H9 (cell line): ENCODE measurements at regions not wholly inside any gene's neighbourhood (a gene's known extent, or its start where the extent isn't known, plus 50 kb on each side); places are given as distances from the start of the nearest gene placed in this dataset.

Source experiments
- DNase-seq: peaks from one replicate; pipeline ENCODE4 v3.0.0-alpha.2; 2017
- H2AFZ ChIP-seq: one replicate; pipeline ENCODE4 v1.6.1; 2013; ENCODE audit warnings: mild to moderate bottlenecking, low read length, control low read depth, moderate library complexity
- H2AK5ac ChIP-seq: 2 replicates; pipeline ENCODE4 v1.6.1; 2013; ENCODE audit warnings: low read length, control low read depth, mixed read lengths; ENCODE audit not compliant: insufficient read length
- H2BK120ac ChIP-seq: one replicate; pipeline ENCODE4 v1.6.1; 2013; ENCODE audit warnings: low read depth, mild to moderate bottlenecking, low read length, control low read depth, inconsistent platforms; ENCODE audit not compliant: poor library complexity, severe bottlenecking
- H2BK12ac ChIP-seq: 2 replicates; pipeline ENCODE4 v1.6.1; 2013; ENCODE audit warnings: low read length, control low read depth, mixed read lengths, low read depth; ENCODE audit not compliant: insufficient read length
- H2BK15ac ChIP-seq: 2 replicates; pipeline ENCODE4 v1.6.1; 2013; ENCODE audit warnings: low read depth, low read length, control low read depth
- H2BK20ac ChIP-seq: one replicate; pipeline ENCODE4 v1.6.1; 2013; ENCODE audit warnings: low read depth, mild to moderate bottlenecking, low read length, control low read depth, inconsistent platforms; ENCODE audit not compliant: poor library complexity, severe bottlenecking
- H2BK5ac ChIP-seq: 2 replicates; pipeline ENCODE4 v1.6.1; 2013; ENCODE audit warnings: low read length, control low read depth, mixed read lengths; ENCODE audit not compliant: insufficient read length
- H3K14ac ChIP-seq: 2 replicates; pipeline ENCODE4 v1.6.1; 2013; ENCODE audit warnings: low read length, control low read depth; ENCODE audit not compliant: insufficient read depth
- H3K18ac ChIP-seq: 2 replicates; pipeline ENCODE4 v1.6.1; 2013; ENCODE audit warnings: low read depth, mild to moderate bottlenecking, mixed read lengths, low read length, control low read depth; ENCODE audit not compliant: insufficient read length
- H3K23ac ChIP-seq: 2 replicates; pipeline ENCODE4 v1.6.1; 2013; ENCODE audit warnings: low read length, control low read depth, mixed read lengths, low read depth; ENCODE audit not compliant: insufficient read length
- H3K23me2 ChIP-seq: 2 replicates; pipeline ENCODE4 v1.6.1; 2013; ENCODE audit warnings: low read depth, mild to moderate bottlenecking, mixed read lengths, low read length, control low read depth; ENCODE audit not compliant: insufficient read length, poor library complexity, severe bottlenecking
- H3K27ac ChIP-seq: 2 replicates; pipeline ENCODE4 v1.5.1; 2013; ENCODE audit warnings: low read length, control low read depth, mixed read lengths, low read depth; ENCODE audit not compliant: insufficient read length
- H3K27me3 ChIP-seq: 2 replicates; pipeline ENCODE4 v1.6.1; 2013; ENCODE audit warnings: low read length, control low read depth, inconsistent platforms; ENCODE audit not compliant: insufficient read depth
- H3K4ac ChIP-seq: 2 replicates; pipeline ENCODE4 v1.6.1; 2013; ENCODE audit warnings: low read depth, mild to moderate bottlenecking, control low read depth, inconsistent platforms, low read length, moderate library complexity
- H3K4me1 ChIP-seq: 2 replicates; pipeline ENCODE4 v1.6.1; 2013; ENCODE audit warnings: low read length, control low read depth, inconsistent platforms; ENCODE audit not compliant: insufficient read depth
- H3K4me2 ChIP-seq: 2 replicates; pipeline ENCODE4 v1.6.1; 2013; ENCODE audit warnings: low read length, control low read depth, mixed read lengths; ENCODE audit not compliant: insufficient read length, insufficient read depth
- H3K56ac ChIP-seq: 2 replicates; pipeline ENCODE4 v1.6.1; 2013; ENCODE audit warnings: low read depth, mild to moderate bottlenecking, mixed read lengths, low read length, control low read depth; ENCODE audit not compliant: insufficient read length
- H3K79me1 ChIP-seq: 2 replicates; pipeline ENCODE4 v1.6.1; 2013; ENCODE audit warnings: low read depth, mild to moderate bottlenecking, moderate library complexity, low read length, control low read depth, inconsistent platforms; ENCODE audit not compliant: insufficient read depth, poor library complexity, severe bottlenecking
- H3K79me2 ChIP-seq: 2 replicates; pipeline ENCODE4 v1.6.1; 2013; ENCODE audit warnings: low read length, control low read depth, inconsistent platforms; ENCODE audit not compliant: insufficient read depth
- H3K9ac ChIP-seq: 2 replicates; pipeline ENCODE4 v1.6.1; 2013; ENCODE audit warnings: low read length, control low read depth, mixed read lengths; ENCODE audit not compliant: insufficient read length; ENCODE audit errors: extremely low read depth
- H3K9me3 ChIP-seq: one replicate; pipeline ENCODE4 v1.6.1; 2013; ENCODE audit warnings: low read depth, low read length, inconsistent platforms; ENCODE audit not compliant: control insufficient read depth
- H3T11ph ChIP-seq: one replicate; pipeline ENCODE4 v1.6.1; 2013; ENCODE audit warnings: mild to moderate bottlenecking, low read length, control low read depth, inconsistent platforms
- H4K20me1 ChIP-seq: one replicate; pipeline ENCODE4 v1.6.1; 2013; ENCODE audit not compliant: control insufficient read depth, insufficient read length, insufficient read depth
- H4K5ac ChIP-seq: 2 replicates; pipeline ENCODE4 v1.6.1; 2013; ENCODE audit warnings: low read depth, mild to moderate bottlenecking, mixed read lengths, low read length, control low read depth; ENCODE audit not compliant: insufficient read length
- H4K8ac ChIP-seq: replicated peaks from 2 replicates; pipeline ENCODE4 v1.6.1; 2013; ENCODE audit warnings: low read length, control low read depth, mixed read lengths, low read depth; ENCODE audit not compliant: insufficient read length
- H4K91ac ChIP-seq: 2 replicates; pipeline ENCODE4 v1.6.1; 2013; ENCODE audit warnings: low read depth, mild to moderate bottlenecking, moderate library complexity, mixed read lengths, low read length, control low read depth; ENCODE audit not compliant: insufficient read length
- H3K27ac Mint-ChIP-seq, 3 experiments: 2 replicates in 2 of 3; 3 replicates in 1 of 3; pipeline ENCODE4 v1.8.0; 2020 to 2021; ENCODE audit warnings: mixed read lengths in 3 of 3, mild to moderate bottlenecking in 1 of 3, moderate library complexity in 1 of 3
- H3K27me3 Mint-ChIP-seq: 2 replicates; pipeline ENCODE4 v1.8.0; 2021; ENCODE audit warnings: low read depth, mild to moderate bottlenecking, moderate library complexity, mixed read lengths
- H3K36me3 Mint-ChIP-seq, 3 experiments: 2 replicates in 2 of 3; 3 replicates in 1 of 3; pipeline ENCODE4 v1.8.0; 2020 to 2021; ENCODE audit warnings: low read depth in 3 of 3, mixed read lengths in 3 of 3; ENCODE audit not compliant: insufficient read depth in 1 of 3
- H3K4me1 Mint-ChIP-seq, 2 experiments: 2 replicates each; pipeline ENCODE4 v1.8.0; 2020; ENCODE audit warnings: mixed read lengths in 2 of 2
- H3K4me3 Mint-ChIP-seq, 2 experiments: 2 replicates in 1 of 2; 3 replicates in 1 of 2; pipeline ENCODE4 v1.8.0; 2020 to 2021; ENCODE audit warnings: mild to moderate bottlenecking in 2 of 2, mixed read lengths in 2 of 2, moderate library complexity in 1 of 2
- H3K9me3 Mint-ChIP-seq, 2 experiments: 2 replicates in 1 of 2; 3 replicates in 1 of 2; pipeline ENCODE4 v1.8.0; 2020; ENCODE audit warnings: mild to moderate bottlenecking in 2 of 2, mixed read lengths in 2 of 2, moderate library complexity in 1 of 2
- WGBS: extraction: QIAGEN DNeasy Blood & Tissue Kit; methylation state at CpG from one replicate; pipeline ENCODE4 v1.1.7; 2013; ENCODE audit warnings: missing lambda C conversion rate, low lambda C conversion rate, mixed read lengths; ENCODE audit not compliant: insufficient read length; ENCODE audit errors: extremely low coverage; 5-methylcytosine and 5-hydroxymethylcytosine counted together
- TF ChIP-seq, protein P1 (sequence below): fragments of 200-600 bp; sonication (generic); conservative IDR thresholded peaks from 3 replicates; pipeline ENCODE4 v1.8.0; 2021; ENCODE audit warnings: antibody characterized with exemption, mild to moderate bottlenecking

DNA sequence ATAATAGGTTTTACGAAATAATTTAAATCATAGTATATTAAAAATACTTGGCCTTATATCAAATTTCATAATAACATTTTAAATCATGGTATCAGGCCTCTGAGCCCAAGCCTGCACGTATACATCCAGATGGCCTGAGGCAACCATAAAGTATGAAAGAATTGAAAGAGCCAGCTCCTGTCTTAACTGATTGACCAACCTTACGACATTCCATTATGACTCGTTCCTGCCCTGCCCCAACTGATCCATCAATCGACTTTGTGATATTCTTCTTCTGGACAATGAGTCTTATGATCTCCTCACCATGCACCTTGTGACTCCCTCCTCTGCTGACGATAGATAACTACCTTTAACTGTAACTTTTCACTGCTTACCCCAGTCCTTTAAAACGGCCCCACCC, 545.0 kb downstream of the MTRR start:
- Histone ChIP-seq H3K79me1 (no peaks in the 10 kb centered on the region), H3K56ac (no peak overlapping the region), H3K23ac (no peak overlapping the region), H4K91ac (no peak overlapping the region), H3K23me2 (no peaks in the 10 kb centered on the region), H3K9ac (no peak overlapping the region), H3T11ph (no peak overlapping the region), H3K9me3 (no peaks in the 10 kb centered on the region), H4K5ac (no peak overlapping the region), H3K4ac (no peak overlapping the region), H3K27ac (no peak overlapping the region), H2BK15ac (no peak overlapping the region), H3K18ac (no peak overlapping the region), H2BK120ac (no peak overlapping the region), H4K20me1 (no peaks in the 10 kb centered on the region), H2BK20ac (no peak overlapping the region), H3K79me2 (no peaks in the 10 kb centered on the region), H3K4me1 (no peaks in the 10 kb centered on the region), H2AK5ac (no peak overlapping the region), H3K27me3 (no peaks in the 10 kb centered on the region), H3K14ac (no peak overlapping the region), H4K8ac (no peak overlapping the region), H3K4me2 (no peak overlapping the region), H2AFZ (no peak overlapping the region), H2BK5ac (no peak overlapping the region), H2BK12ac (no peak overlapping the region)
- TF ChIP-seq, protein P1, sequence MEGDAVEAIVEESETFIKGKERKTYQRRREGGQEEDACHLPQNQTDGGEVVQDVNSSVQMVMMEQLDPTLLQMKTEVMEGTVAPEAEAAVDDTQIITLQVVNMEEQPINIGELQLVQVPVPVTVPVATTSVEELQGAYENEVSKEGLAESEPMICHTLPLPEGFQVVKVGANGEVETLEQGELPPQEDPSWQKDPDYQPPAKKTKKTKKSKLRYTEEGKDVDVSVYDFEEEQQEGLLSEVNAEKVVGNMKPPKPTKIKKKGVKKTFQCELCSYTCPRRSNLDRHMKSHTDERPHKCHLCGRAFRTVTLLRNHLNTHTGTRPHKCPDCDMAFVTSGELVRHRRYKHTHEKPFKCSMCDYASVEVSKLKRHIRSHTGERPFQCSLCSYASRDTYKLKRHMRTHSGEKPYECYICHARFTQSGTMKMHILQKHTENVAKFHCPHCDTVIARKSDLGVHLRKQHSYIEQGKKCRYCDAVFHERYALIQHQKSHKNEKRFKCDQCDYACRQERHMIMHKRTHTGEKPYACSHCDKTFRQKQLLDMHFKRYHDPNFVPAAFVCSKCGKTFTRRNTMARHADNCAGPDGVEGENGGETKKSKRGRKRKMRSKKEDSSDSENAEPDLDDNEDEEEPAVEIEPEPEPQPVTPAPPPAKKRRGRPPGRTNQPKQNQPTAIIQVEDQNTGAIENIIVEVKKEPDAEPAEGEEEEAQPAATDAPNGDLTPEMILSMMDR = no peak
- no peak for DNase-seq
- Mint-ChIP-seq H3K9me3 (no peaks in the 10 kb centered on the region), H3K27me3 (peaks cover 3% of the 10 kb centered on the region), H3K36me3 (no peaks in the 10 kb centered on the region; a peak in 1 of 7 replicates), H3K27ac (no peak overlapping the region), H3K4me1 (no peaks in the 10 kb centered on the region), H3K4me3 (no peak overlapping the region)
- WGBS = no CpG with 5 or more reads among the region's 7 CpGs
